Cardiac fibroblast (primary cell): ENCODE measurements at regions not wholly inside any gene's neighbourhood (a gene's known extent, or its start where the extent isn't known, plus 50 kb on each side); places are given as distances from the start of the nearest gene placed in this dataset.

Source experiments
- DNase-seq, 2 donors: peaks; one replicate each; pipeline versions ENCODE4 v3.0.0 to v3.0.0-alpha.2; 2010; ENCODE audit warnings: low read depth in 2 of 2
- H3K4me3 ChIP-seq, 2 donors: replicated peaks in 1 of 2; 1 replicate in 1 of 2; 2 replicates in 1 of 2; pipeline ENCODE4 v1.5.1; 2011; ENCODE audit warnings: low read depth in 2 of 2, low read length in 2 of 2, mild to moderate bottlenecking in 2 of 2, moderate library complexity in 1 of 2
- CTCF ChIP-seq: IDR thresholded peaks from one replicate; pipeline ENCODE4 v1.5.1; 2011; ENCODE audit warnings: low read depth, mild to moderate bottlenecking, low read length, inconsistent platforms

DNA sequence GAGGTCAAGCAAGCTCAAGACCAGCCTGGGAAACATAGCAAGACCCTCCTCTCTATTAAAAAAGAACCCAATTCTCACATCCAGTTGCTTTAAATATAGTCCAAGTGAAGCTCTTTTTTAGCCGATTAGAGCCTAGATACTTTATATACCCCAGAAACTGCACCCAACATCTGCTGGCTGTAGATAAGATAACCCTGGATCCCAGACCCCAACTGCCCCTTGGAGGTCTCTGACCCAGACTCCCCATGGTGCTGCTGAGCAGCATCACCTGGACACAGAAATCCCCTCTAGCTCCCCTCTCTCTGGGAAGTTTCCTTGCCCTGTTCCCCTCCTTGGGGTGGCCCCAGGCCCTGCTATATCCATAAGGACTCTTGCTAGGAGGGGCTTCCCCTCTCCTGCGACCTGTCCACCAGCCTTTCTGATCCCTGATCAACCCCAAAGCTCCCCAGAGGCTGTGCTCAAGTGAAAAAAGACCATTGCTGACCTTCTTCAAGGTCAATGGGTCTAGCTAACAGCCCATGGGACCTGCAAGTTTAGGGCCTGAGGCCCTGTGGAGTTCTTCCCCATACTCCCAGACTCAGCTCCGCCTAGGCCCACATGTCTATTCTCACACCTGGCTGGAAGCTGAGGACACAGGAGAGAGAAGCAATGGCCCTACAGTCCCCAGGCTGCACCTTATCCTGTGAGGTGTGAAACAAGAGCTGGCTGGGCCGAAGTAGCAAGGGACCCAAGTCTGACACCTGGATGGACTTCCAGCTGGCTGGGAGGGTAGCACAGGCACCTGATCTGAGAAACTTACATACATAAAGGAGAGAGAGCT is 56.2 kb downstream of the ARL6IP4 start:
- no peak for TF ChIP-seq CTCF
- H3K4me3 ChIP-seq, result no peak overlapping the region
- DNase-seq, result no peak

DNA sequence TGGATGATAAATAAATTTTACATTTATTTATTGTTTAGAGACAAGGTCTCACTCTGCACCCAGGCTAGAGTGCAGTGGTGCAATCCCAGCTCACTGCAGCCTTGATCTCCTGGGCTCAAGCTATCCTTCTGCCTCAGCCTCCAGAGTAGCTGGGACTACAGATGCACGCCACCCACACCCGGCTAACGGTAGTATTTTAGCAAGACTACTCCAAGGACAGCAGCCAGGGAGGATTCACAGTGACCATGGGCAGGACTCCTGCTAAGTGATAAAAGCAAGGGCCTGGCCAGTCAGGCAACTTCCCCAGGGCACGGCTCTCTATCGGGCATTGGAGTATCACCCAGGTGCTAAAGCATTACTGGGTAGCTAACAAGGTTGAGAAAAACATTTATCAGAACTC is 55.4 kb downstream of the ARL6IP4 start:
- no peak for DNase-seq
- TF ChIP-seq CTCF, result no peak
- H3K4me3 ChIP-seq, result no peak overlapping the region

- H3K4me3 ChIP-seq, result no peak overlapping the region
- peak in 1 of 2 donors; percentile 82 for DNase-seq
- TF ChIP-seq CTCF, result no peak
Observed at GRCh38 chr12:123034865-123035264, 54.4 kb downstream of the ARL6IP4 start.

GRCh38 chr12:123034022-123034541 is 53.6 kb downstream of the ARL6IP4 start:
- no peak overlapping the region for H3K4me3 ChIP-seq
- DNase-seq, result no peak
- no peak for TF ChIP-seq CTCF

- DNase-seq, result no peak
- H3K4me3 ChIP-seq, result no peak overlapping the region
Observed at GRCh38 chr12:123033392-123034021, 53.0 kb downstream of the ARL6IP4 start.

More at GRCh38 chr12:123033392-123034021, 53.0 kb downstream of the ARL6IP4 start:
- TF ChIP-seq CTCF, result no peak
